ENCODE measurements at regions not wholly inside any gene's neighbourhood (a gene's known extent, or its start where the extent isn't known, plus 50 kb on each side); places are given as distances from the start of the nearest gene placed in this dataset.

GRCh38 chr6:119738425-119738824 is 388.9 kb upstream of the MAN1A1 start (continued):
- TF ChIP-seq, protein P1, sequence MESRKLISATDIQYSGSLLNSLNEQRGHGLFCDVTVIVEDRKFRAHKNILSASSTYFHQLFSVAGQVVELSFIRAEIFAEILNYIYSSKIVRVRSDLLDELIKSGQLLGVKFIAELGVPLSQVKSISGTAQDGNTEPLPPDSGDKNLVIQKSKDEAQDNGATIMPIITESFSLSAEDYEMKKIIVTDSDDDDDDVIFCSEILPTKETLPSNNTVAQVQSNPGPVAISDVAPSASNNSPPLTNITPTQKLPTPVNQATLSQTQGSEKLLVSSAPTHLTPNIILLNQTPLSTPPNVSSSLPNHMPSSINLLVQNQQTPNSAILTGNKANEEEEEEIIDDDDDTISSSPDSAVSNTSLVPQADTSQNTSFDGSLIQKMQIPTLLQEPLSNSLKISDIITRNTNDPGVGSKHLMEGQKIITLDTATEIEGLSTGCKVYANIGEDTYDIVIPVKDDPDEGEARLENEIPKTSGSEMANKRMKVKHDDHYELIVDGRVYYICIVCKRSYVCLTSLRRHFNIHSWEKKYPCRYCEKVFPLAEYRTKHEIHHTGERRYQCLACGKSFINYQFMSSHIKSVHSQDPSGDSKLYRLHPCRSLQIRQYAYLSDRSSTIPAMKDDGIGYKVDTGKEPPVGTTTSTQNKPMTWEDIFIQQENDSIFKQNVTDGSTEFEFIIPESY (IDR thresholded peaks at IDR 0.05; ENCODE audit: borderline replicate concordance, low read depth) = no peak
- TF ChIP-seq, protein P2, sequence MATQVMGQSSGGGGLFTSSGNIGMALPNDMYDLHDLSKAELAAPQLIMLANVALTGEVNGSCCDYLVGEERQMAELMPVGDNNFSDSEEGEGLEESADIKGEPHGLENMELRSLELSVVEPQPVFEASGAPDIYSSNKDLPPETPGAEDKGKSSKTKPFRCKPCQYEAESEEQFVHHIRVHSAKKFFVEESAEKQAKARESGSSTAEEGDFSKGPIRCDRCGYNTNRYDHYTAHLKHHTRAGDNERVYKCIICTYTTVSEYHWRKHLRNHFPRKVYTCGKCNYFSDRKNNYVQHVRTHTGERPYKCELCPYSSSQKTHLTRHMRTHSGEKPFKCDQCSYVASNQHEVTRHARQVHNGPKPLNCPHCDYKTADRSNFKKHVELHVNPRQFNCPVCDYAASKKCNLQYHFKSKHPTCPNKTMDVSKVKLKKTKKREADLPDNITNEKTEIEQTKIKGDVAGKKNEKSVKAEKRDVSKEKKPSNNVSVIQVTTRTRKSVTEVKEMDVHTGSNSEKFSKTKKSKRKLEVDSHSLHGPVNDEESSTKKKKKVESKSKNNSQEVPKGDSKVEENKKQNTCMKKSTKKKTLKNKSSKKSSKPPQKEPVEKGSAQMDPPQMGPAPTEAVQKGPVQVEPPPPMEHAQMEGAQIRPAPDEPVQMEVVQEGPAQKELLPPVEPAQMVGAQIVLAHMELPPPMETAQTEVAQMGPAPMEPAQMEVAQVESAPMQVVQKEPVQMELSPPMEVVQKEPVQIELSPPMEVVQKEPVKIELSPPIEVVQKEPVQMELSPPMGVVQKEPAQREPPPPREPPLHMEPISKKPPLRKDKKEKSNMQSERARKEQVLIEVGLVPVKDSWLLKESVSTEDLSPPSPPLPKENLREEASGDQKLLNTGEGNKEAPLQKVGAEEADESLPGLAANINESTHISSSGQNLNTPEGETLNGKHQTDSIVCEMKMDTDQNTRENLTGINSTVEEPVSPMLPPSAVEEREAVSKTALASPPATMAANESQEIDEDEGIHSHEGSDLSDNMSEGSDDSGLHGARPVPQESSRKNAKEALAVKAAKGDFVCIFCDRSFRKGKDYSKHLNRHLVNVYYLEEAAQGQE (IDR thresholded peaks at IDR 0.05; ENCODE audit: low read depth, low read length) = no peak
- no peak for TF ChIP-seq MXI1 (IDR thresholded peaks at IDR 0.05; ENCODE audit: low read depth, low read length)
- TF ChIP-seq EZH2phosphoT487 (IDR thresholded peaks at IDR 0.05; ENCODE audit: borderline replicate concordance, low read depth) = no peak
- TF ChIP-seq JUND (IDR thresholded peaks at IDR 0.05) = peak; percentile 11; the same call in 1 of the 2 replicates
- TF ChIP-seq RXRA (IDR thresholded peaks at IDR 0.05; ENCODE audit: borderline replicate concordance, low read depth) = no peak
- no peak for TF ChIP-seq FOXJ3 (CRISPR knock-in tag; IDR thresholded peaks at IDR 0.05)
- no peak for TF ChIP-seq RAD21 (IDR thresholded peaks at IDR 0.05; ENCODE audit: low read length)
- no peak for TF ChIP-seq GATA2 (CRISPR knock-in tag; IDR thresholded peaks at IDR 0.05)
- no peak for TF ChIP-seq FOSL2 (IDR thresholded peaks at IDR 0.05; ENCODE audit: borderline replicate concordance, low read depth)
- no peak for TF ChIP-seq TCF12 (IDR thresholded peaks at IDR 0.05)
- no peak for TF ChIP-seq NFIC (IDR thresholded peaks at IDR 0.05; ENCODE audit: borderline replicate concordance)
- TF ChIP-seq ELF1 (IDR thresholded peaks at IDR 0.05) = no peak
- TF ChIP-seq SMC3 (IDR thresholded peaks at IDR 0.05; ENCODE audit: low read depth, low read length) = no peak
- TF ChIP-seq NRF1 (IDR thresholded peaks at IDR 0.05; ENCODE audit: low read depth, low read length) = no peak
- no peak for TF ChIP-seq FOXM1 (IDR thresholded peaks at IDR 0.05; ENCODE audit: low read depth)
- TF ChIP-seq EP300 (IDR thresholded peaks at IDR 0.05; ENCODE audit: borderline replicate concordance in 1 of 2, low read depth in 1 of 2, low read length in 1 of 2) = 0 out of 4 replicates have a peak, but pooled peaks of 1 of the 2 experiments have one; percentile 37
- no peak for TF ChIP-seq RCOR1 (IDR thresholded peaks at IDR 0.05; ENCODE audit: low read length)
- 0 out of 2 replicates have a peak, but pooled peaks have one; percentile 11 for TF ChIP-seq MEF2A (IDR thresholded peaks at IDR 0.05; ENCODE audit: borderline replicate concordance, low read depth)
- TF ChIP-seq, protein P3, sequence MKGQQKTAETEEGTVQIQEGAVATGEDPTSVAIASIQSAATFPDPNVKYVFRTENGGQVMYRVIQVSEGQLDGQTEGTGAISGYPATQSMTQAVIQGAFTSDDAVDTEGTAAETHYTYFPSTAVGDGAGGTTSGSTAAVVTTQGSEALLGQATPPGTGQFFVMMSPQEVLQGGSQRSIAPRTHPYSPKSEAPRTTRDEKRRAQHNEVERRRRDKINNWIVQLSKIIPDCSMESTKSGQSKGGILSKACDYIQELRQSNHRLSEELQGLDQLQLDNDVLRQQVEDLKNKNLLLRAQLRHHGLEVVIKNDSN (IDR thresholded peaks at IDR 0.05; ENCODE audit: borderline replicate concordance, low read depth) = no peak
